HepG2 (cell line): ENCODE measurements at regions not wholly inside any gene's neighbourhood (a gene's known extent, or its start where the extent isn't known, plus 50 kb on each side); places are given as distances from the start of the nearest gene placed in this dataset.

Experiments used
- ATAC-seq: fragments of 200-7000 bp; cut with Tn5 transposase; 3 replicates; pipeline ENCODE4 v1.9.1; 2020; ENCODE audit warnings: mild to moderate bottlenecking, moderate library complexity
- BruUV-seq: library from RNA; stranded (reverse); fragments of 400-500 nt; replicated peaks from 2 replicates; lab custom pipeline; 2021; lab: Mats Ljungman, UMichigan
- CTCF ChIA-PET: fragments of 300-600 bp; formaldehyde crosslinking; extraction: SDS; loops from one replicate; lab custom pipeline; 2021; ENCODE audit warnings: low total read pairs, inconsistent platforms, low intra/inter-chr PET ratio; lab: Yijun Ruan, JAX
- POLR2A ChIA-PET: fragments of 350-600 bp; sonication (Branson Sonifier 250); formaldehyde crosslinking; loops from one replicate; lab custom pipeline; 2020; ENCODE audit warnings: antibody characterized with exemption, inconsistent platforms; lab: Yijun Ruan, JAX
- DNase-seq: peaks from one replicate; pipeline ENCODE4 v3.0.0-alpha.2; 2015; ENCODE audit warnings: low spot score
- FAIRE-seq: peaks from 3 replicates; lab custom pipeline; 2011; peaks lifted over from hg19 to GRCh38; lab: Jason Lieb, UNC
- H2AFZ ChIP-seq: one replicate; pipeline ENCODE4 v1.6.1; 2011; ENCODE audit warnings: low read length, inconsistent platforms
- H3K27ac ChIP-seq: fragments of 300-600 bp; 3 replicates; pipeline ENCODE4 v1.8.0; 2011; ENCODE audit warnings: mixed run types, mild to moderate bottlenecking, mixed read lengths, low read length, inconsistent platforms; ENCODE audit not compliant: insufficient read depth; ENCODE audit errors: extremely low read length
- H3K27me3 ChIP-seq, 2 experiments: fragments of 200-600 bp in 1 of 2; 2 replicates in 1 of 2; 3 replicates in 1 of 2; pipeline versions ENCODE4 v1.6.0 to v1.8.0; 2011; ENCODE audit warnings: low read length in 2 of 2, mild to moderate bottlenecking in 2 of 2, moderate library complexity in 2 of 2, inconsistent platforms in 1 of 2; ENCODE audit not compliant: insufficient read depth in 2 of 2, control insufficient read depth in 1 of 2
- H3K36me3 ChIP-seq, 2 experiments: fragments of 200-600 bp in 1 of 2; replicated peaks in 1 of 2; 2 replicates in 1 of 2; 3 replicates in 1 of 2; pipeline versions ENCODE4 v1.5.1 to v1.8.0; 2011; ENCODE audit warnings: low read length in 2 of 2, inconsistent platforms in 1 of 2; ENCODE audit not compliant: insufficient read depth in 2 of 2, control insufficient read depth in 1 of 2
- H3K4me1 ChIP-seq: 2 replicates; pipeline ENCODE4 v1.5.1; 2012; ENCODE audit warnings: low read length, inconsistent platforms; ENCODE audit not compliant: insufficient read depth
- H3K4me2 ChIP-seq: 2 replicates; pipeline ENCODE4 v1.6.0; 2011; ENCODE audit warnings: low read depth, low read length, inconsistent platforms
- H3K4me3 ChIP-seq, 3 experiments: fragments of 200-600 bp in 1 of 3; sonication (generic), shearing (Covaris generic) in 1 of 3; replicated peaks in 1 of 3; 2 replicates each; pipeline ENCODE4 v1.5.1; 2011 to 2016; ENCODE audit warnings: low read length in 3 of 3, inconsistent platforms in 2 of 3, low read depth in 2 of 3, mild to moderate bottlenecking in 2 of 3, control low read depth in 1 of 3, mixed read lengths in 1 of 3; ENCODE audit not compliant: insufficient read depth in 1 of 3
- H3K79me2 ChIP-seq: one replicate; pipeline ENCODE4 v1.6.1; 2011; ENCODE audit warnings: low read length, inconsistent platforms; ENCODE audit not compliant: insufficient read depth
- H3K9ac ChIP-seq: 2 replicates; pipeline ENCODE4 v1.6.0; 2011; ENCODE audit warnings: mild to moderate bottlenecking, low read depth, low read length, inconsistent platforms; ENCODE audit not compliant: insufficient read depth
- H3K9me3 ChIP-seq: 2 replicates; pipeline ENCODE4 v1.5.1; 2012; ENCODE audit warnings: mild to moderate bottlenecking, low read length
- H4K20me1 ChIP-seq: 2 replicates; pipeline ENCODE4 v1.6.0; 2011; ENCODE audit warnings: inconsistent platforms, mild to moderate bottlenecking, low read length, moderate library complexity; ENCODE audit not compliant: insufficient read depth
- ARID2 ChIP-seq: sonication (generic); formaldehyde crosslinking; IDR thresholded peaks from 2 replicates; pipeline ENCODE4 v1.8.1; 2022; ENCODE audit warnings: mild to moderate bottlenecking, missing genetic modification reagents, borderline replicate concordance
- MEIS2 ChIP-seq: sonication (generic); formaldehyde crosslinking; IDR thresholded peaks from 2 replicates; pipeline ENCODE4 v1.9.0; 2021; ENCODE audit warnings: mild to moderate bottlenecking, missing genetic modification reagents
- PRDM4 ChIP-seq: sonication (generic); formaldehyde crosslinking; IDR thresholded peaks from 2 replicates; pipeline ENCODE4 v1.9.0; 2021; ENCODE audit warnings: missing genetic modification reagents, borderline replicate concordance
- SALL1 ChIP-seq: sonication (generic); formaldehyde crosslinking; IDR thresholded peaks from 2 replicates; pipeline ENCODE4 v1.8.0; 2022; ENCODE audit warnings: mild to moderate bottlenecking, missing genetic modification reagents
- SALL2 ChIP-seq: sonication (generic); formaldehyde crosslinking; IDR thresholded peaks from 2 replicates; pipeline ENCODE4 v1.8.1; 2023; ENCODE audit warnings: mild to moderate bottlenecking, missing genetic modification reagents, inconsistent platforms
- ZFP41 ChIP-seq: sonication (generic); formaldehyde crosslinking; IDR thresholded peaks from 2 replicates; pipeline ENCODE4 v1.4.0; 2020; ENCODE audit warnings: mild to moderate bottlenecking, missing genetic modification reagents, borderline replicate concordance
- ZKSCAN8 ChIP-seq: IDR thresholded peaks from 2 replicates; pipeline ENCODE4 v1.6.1; 2016; ENCODE audit warnings: borderline replicate concordance, missing genetic modification reagents, missing compliant biosample characterization
- ZNF407 ChIP-seq: sonication (generic); formaldehyde crosslinking; IDR thresholded peaks from one replicate; pipeline ENCODE4 v1.5.1; 2020; ENCODE audit warnings: mild to moderate bottlenecking, missing genetic modification reagents; ENCODE audit errors: not compliant biosample characterization
- ZNF460 ChIP-seq: sonication (generic); formaldehyde crosslinking; IDR thresholded peaks from 2 replicates; pipeline ENCODE4 v1.5.1; 2020; ENCODE audit warnings: missing genetic modification reagents, mild to moderate bottlenecking, borderline replicate concordance
- ZNF496 ChIP-seq: sonication (generic); formaldehyde crosslinking; IDR thresholded peaks from 2 replicates; pipeline ENCODE4 v1.8.1; 2023; ENCODE audit warnings: mild to moderate bottlenecking, moderate library complexity, missing genetic modification reagents; ENCODE audit not compliant: insufficient replicate concordance
- ZNF749 ChIP-seq: sonication (generic); formaldehyde crosslinking; IDR thresholded peaks from 2 replicates; pipeline ENCODE4 v1.8.0; 2022; ENCODE audit warnings: mild to moderate bottlenecking, missing genetic modification reagents, moderate library complexity, borderline replicate concordance
- WGBS: methylation state at CpG from one replicate; pipeline ENCODE4 v1.1.6; 2017; ENCODE audit warnings: low lambda C conversion rate; 5-methylcytosine and 5-hydroxymethylcytosine counted together
- in situ Hi-C: cut with HindIII; loops from 2 replicates; pipeline ENCODE4 v1.10.0; 2017; ENCODE audit warnings: low pct_unique_long_range_greater_than_20kb; ENCODE audit not compliant: extremely low pct_ligation_motif_present
- intact Hi-C: fragments of 100-400 bp; cut with micrococcal nuclease; formaldehyde crosslinking; loops from one replicate; pipeline ENCODE4 v1.10.0; 2022; ENCODE audit not compliant: unreplicated experiment

GRCh38 chr11:69239641-69240040, 54.3 kb upstream of the MYEOV start:
- Histone ChIP-seq H3K9ac (no peak overlapping the region), H3K9me3 (no peaks in the 10 kb centered on the region), H3K27ac (no peak overlapping the region), H4K20me1 (no peaks in the 10 kb centered on the region), H3K27me3 (peaks cover 1 to 17% of the 10 kb centered on the region in 2 experiments), H3K4me2 (no peak overlapping the region), H2AFZ (no peak overlapping the region), H3K4me1 (no peaks in the 10 kb centered on the region), H3K4me3 (no peak overlapping the region), H3K36me3 (no peaks in the 10 kb centered on the region), H3K79me2 (no peaks in the 10 kb centered on the region)
- POLR2A ChIA-PET: no interaction called here
- intact Hi-C loops: no loop called here
- BruUV-seq: no TSS peak
- FAIRE-seq (no peak), ATAC-seq (no peak), DNase-seq (no peak)
- 36% methylated on average over 5 of the region's 10 CpGs for WGBS
- TF ChIP-seq ARID2 (CRISPR knock-in tag) (no peak), ZKSCAN8 (no peak), ZNF460 (no peak), SALL1 (no peak), ZNF496 (CRISPR knock-in tag) (no peak), ZFP41 (no peak), PRDM4 (CRISPR knock-in tag) (no peak), MEIS2 (CRISPR knock-in tag) (no peak), SALL2 (CRISPR knock-in tag) (no peak), ZNF407 (CRISPR knock-in tag) (no peak), ZNF749 (CRISPR knock-in tag) (no peak)
- CTCF ChIA-PET: no interaction called here
- in situ Hi-C loops: no loop called here
